Spleen (tissue), 11 donors: ENCODE measurements at regions not wholly inside any gene's neighbourhood (a gene's known extent, or its start where the extent isn't known, plus 50 kb on each side); places are given as distances from the start of the nearest gene placed in this dataset.
A peak's percentile ranks its signal among the peaks of the same experiment; 100 is the strongest.

ENCODE experiments used
- DNase-seq: peaks from one replicate; pipeline ENCODE4 v3.0.0-alpha.2; 2020
- H3K27ac ChIP-seq, 8 donors: fragments of 200-600 bp; sonication (generic) in 7 of 8; 1 replicate in 4 of 8; 2 replicates in 4 of 8; pipeline versions ENCODE4 v1.5.0 to v1.8.0; 2016 to 2021; ENCODE audit warnings: inconsistent platforms in 4 of 8, mild to moderate bottlenecking in 4 of 8, moderate library complexity in 1 of 8
- H3K27me3 ChIP-seq, 7 donors: fragments of 200-600 bp; sonication (generic) in 6 of 7; replicated peaks in 1 of 7; 1 replicate in 4 of 7; 2 replicates in 3 of 7; pipeline versions ENCODE4 v1.5.0 to v1.8.0; 2016 to 2021; ENCODE audit warnings: inconsistent platforms in 3 of 7, mild to moderate bottlenecking in 1 of 7
- H3K36me3 ChIP-seq, 6 donors: fragments of 200-600 bp; sonication (generic) in 5 of 6; 1 replicate in 4 of 6; 2 replicates in 2 of 6; pipeline versions ENCODE4 v1.5.0 to v1.8.0; 2016 to 2021; ENCODE audit warnings: inconsistent platforms in 2 of 6
- H3K4me1 ChIP-seq, 6 donors: fragments of 200-600 bp; sonication (generic) in 5 of 6; 1 replicate in 3 of 6; 2 replicates in 3 of 6; pipeline versions ENCODE4 v1.5.0 to v1.8.0; 2016 to 2021; ENCODE audit warnings: inconsistent platforms in 3 of 6
- H3K4me3 ChIP-seq, 8 donors: fragments of 200-600 bp; sonication (generic) in 7 of 8; 1 replicate in 4 of 8; 2 replicates in 4 of 8; pipeline versions ENCODE4 v1.5.0 to v1.8.0; 2016 to 2021; ENCODE audit warnings: inconsistent platforms in 4 of 8, mild to moderate bottlenecking in 4 of 8, moderate library complexity in 2 of 8
- H3K9me3 ChIP-seq, 8 donors: fragments of 200-600 bp; sonication (generic) in 7 of 8; 1 replicate in 4 of 8; 2 replicates in 4 of 8; pipeline versions ENCODE4 v1.5.0 to v1.8.0; 2016 to 2021; ENCODE audit warnings: inconsistent platforms in 4 of 8
- POLR2A ChIP-seq, 3 donors: fragments of 450-650 bp; IDR thresholded peaks; one replicate each; pipeline ENCODE4 v1.5.1; 2017; ENCODE audit warnings: antibody characterized with exemption in 3 of 3, mild to moderate bottlenecking in 1 of 3
- POLR2AphosphoS5 ChIP-seq, 3 donors: sonication (generic); formaldehyde crosslinking; IDR thresholded peaks; one replicate each; pipeline ENCODE4 v1.5.1; 2017; ENCODE audit warnings: antibody characterized with exemption in 3 of 3
- WGBS, 5 donors: extraction: QIAGEN DNeasy Blood & Tissue Kit in 3 of 5; methylation state at CpG; one replicate each; pipeline versions ENCODE4 v1.1.5 to v1.1.7; 2013 to 2018; 5-methylcytosine and 5-hydroxymethylcytosine counted together
- intact Hi-C: fragments of 100-400 bp; cut with DNase I; formaldehyde crosslinking; loops from one replicate; pipeline ENCODE4 v1.15.0; 2023; ENCODE audit warnings: low total_unique reads
- TF ChIP-seq, protein P1 (sequence below), 11 experiments: fragments of 200-600 bp in 7 of 11; fragments of 450-650 bp in 4 of 11; sonication (generic) in 4 of 11; IDR thresholded peaks in 8 of 11; conservative IDR thresholded peaks in 3 of 11; 1 replicate in 7 of 11; 2 replicates in 4 of 11; pipeline versions ENCODE4 v1.4.0 to v1.8.0; 2016 to 2021; ENCODE audit warnings: antibody characterized with exemption in 11 of 11, inconsistent platforms in 4 of 11, mild to moderate bottlenecking in 1 of 11
- donor health status: healthy with polysubstance abuse.
- donor health status: DM: no; HTN: no; CAD: no; lungs with moderate emphysema.
- donor health status: DM: no; HTN: no; CAD: no.
- donor health status: Bipolar disorder and iron deficiency.
- donor health status: healthy.
- donor health status: DM: no; HTN: no; CAD: no.
- donor health status: DM: yes; HTN: yes; CAD: no.

DNA sequence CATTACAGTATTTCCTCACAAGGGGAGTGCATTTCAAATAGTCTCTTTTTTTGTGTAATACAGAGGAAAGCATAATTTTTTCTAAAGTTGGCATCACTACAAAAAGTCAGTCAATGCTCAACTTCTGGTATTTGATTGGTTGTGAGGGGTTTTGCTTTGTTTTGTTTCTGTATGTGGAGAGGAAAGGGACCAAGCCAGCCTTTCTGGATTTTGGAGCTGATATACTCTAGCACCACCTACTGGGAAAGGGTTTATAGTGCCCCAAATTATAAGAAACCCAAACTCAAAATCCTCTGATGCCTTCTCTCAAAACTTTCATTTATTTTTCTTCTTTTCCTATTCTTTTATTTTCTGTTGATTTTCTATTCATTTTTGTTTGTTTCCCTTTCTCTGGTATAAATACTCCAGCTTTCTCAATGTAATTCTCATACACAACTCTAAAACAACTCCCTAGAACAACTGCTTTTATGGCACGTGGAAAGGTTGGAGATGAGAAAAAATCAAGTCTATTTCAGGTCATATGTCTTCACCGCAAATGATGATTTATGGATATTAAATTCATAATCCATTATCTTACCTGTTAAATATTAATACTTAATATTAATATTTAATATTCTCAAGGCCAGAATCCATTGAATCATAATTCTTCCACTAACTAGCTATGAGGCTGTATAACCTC lies 69.5 kb upstream of the ANXA1 start:
- H3K27ac ChIP-seq = no peak overlapping the region
- intact Hi-C loops = loop anchor here (10.0 kb wide), 1 partner anchor 207 kb away; no protein-coding TSS in a partner anchor
- no peak for TF ChIP-seq POLR2A (IDR thresholded peaks at IDR 0.05)
- no peak for TF ChIP-seq POLR2AphosphoS5 (IDR thresholded peaks at IDR 0.05)
- TF ChIP-seq, protein P1, sequence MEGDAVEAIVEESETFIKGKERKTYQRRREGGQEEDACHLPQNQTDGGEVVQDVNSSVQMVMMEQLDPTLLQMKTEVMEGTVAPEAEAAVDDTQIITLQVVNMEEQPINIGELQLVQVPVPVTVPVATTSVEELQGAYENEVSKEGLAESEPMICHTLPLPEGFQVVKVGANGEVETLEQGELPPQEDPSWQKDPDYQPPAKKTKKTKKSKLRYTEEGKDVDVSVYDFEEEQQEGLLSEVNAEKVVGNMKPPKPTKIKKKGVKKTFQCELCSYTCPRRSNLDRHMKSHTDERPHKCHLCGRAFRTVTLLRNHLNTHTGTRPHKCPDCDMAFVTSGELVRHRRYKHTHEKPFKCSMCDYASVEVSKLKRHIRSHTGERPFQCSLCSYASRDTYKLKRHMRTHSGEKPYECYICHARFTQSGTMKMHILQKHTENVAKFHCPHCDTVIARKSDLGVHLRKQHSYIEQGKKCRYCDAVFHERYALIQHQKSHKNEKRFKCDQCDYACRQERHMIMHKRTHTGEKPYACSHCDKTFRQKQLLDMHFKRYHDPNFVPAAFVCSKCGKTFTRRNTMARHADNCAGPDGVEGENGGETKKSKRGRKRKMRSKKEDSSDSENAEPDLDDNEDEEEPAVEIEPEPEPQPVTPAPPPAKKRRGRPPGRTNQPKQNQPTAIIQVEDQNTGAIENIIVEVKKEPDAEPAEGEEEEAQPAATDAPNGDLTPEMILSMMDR (IDR thresholded peaks at IDR 0.05 in 8 of 11, conservative IDR thresholded peaks at IDR 0.05 in 3 of 11) = peak in 9 of 11 experiments; percentile 11 to 69 (median 57)
- 88 to 95% (median 90%) methylated on average over 2 of the region's 2 CpGs for WGBS, 5 donors
- H3K4me3 ChIP-seq = no peak overlapping the region
- H3K9me3 ChIP-seq = no peaks in the 10 kb centered on the region
- no peak for DNase-seq
- no peaks in the 10 kb centered on the region for H3K36me3 ChIP-seq
- no peaks in the 10 kb centered on the region for H3K4me1 ChIP-seq
- no peaks in the 10 kb centered on the region for H3K27me3 ChIP-seq

DNA sequence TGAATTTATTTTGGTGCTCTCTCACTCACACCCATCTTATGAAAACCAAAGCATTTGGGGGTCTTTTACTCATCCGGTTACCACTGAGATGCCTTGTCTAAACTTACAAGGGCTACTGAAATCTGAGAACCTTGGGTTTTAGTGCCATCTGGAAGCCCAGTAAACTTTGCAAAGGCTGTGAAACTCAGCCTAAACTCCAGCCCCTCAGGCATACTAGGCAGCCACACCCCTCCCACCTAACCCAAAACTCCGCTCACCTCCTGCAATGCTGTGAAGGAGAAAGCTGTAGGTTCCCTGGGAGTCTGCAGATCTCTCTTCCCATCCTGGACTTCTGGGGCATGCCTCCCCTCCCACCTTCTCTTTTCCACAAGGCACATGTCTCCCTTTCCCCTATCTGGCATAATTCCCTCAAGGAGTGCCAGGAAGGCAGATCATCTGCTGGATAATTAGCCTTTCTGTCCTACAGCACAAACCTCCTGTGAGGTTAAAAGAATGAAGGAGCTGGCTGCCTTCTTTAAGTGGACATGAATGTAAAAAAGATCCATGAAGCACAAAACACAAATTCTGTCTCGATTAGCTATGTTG lies 71.5 kb upstream of the ANXA1 start:
- WGBS, 5 donors = 85 to 90% (median 89%) methylated on average over 3 of the region's 3 CpGs
- TF ChIP-seq POLR2A (IDR thresholded peaks at IDR 0.05) (no peak), POLR2AphosphoS5 (IDR thresholded peaks at IDR 0.05) (no peak)
- TF ChIP-seq, protein P1 (IDR thresholded peaks at IDR 0.05 in 8 of 11, conservative IDR thresholded peaks at IDR 0.05 in 3 of 11) = no peak
- no peaks in the 10 kb centered on the region for H3K4me1 ChIP-seq
- intact Hi-C loops = loop anchor here (10.0 kb wide), 1 partner anchor 205 kb away; no protein-coding TSS in a partner anchor
- no peaks in the 10 kb centered on the region for H3K27me3 ChIP-seq
- H3K27ac ChIP-seq = no peak overlapping the region
- H3K36me3 ChIP-seq = no peaks in the 10 kb centered on the region
- H3K9me3 ChIP-seq = no peaks in the 10 kb centered on the region
- no peak overlapping the region for H3K4me3 ChIP-seq
- DNase-seq = no peak

DNA sequence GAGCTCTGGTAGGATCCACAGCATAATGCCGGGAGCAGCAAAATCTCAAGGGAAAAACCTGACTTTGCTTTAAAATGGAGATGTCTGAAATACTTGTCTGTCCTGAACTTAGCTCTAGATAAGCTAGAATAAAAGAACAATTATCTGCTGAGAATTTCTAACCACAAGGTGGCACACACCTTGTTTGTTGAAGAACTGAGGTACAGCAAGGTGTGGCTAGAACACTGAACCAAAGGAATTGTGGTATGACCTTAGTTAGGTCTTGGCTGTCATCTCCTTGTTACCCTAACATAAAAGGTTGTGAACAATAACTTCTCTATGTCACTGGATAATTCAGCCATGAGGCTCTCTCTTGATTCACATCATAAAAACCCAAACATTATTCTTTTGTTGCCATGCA lies 72.3 kb upstream of the ANXA1 start:
- Histone ChIP-seq H3K4me1 (no peaks in the 10 kb centered on the region), H3K27ac (no peak overlapping the region), H3K9me3 (no peaks in the 10 kb centered on the region), H3K36me3 (no peaks in the 10 kb centered on the region), H3K4me3 (no peak overlapping the region), H3K27me3 (no peaks in the 10 kb centered on the region)
- 84 to 96% (median 90%) methylated on average over 1 of the region's 1 CpG for WGBS, 5 donors
- DNase-seq = no peak
- intact Hi-C loops = no loop called here
- TF ChIP-seq POLR2AphosphoS5 (IDR thresholded peaks at IDR 0.05) = no peak
- TF ChIP-seq, protein P1 (IDR thresholded peaks at IDR 0.05 in 8 of 11, conservative IDR thresholded peaks at IDR 0.05 in 3 of 11) = no peak
- no peak for TF ChIP-seq POLR2A (IDR thresholded peaks at IDR 0.05)

DNA sequence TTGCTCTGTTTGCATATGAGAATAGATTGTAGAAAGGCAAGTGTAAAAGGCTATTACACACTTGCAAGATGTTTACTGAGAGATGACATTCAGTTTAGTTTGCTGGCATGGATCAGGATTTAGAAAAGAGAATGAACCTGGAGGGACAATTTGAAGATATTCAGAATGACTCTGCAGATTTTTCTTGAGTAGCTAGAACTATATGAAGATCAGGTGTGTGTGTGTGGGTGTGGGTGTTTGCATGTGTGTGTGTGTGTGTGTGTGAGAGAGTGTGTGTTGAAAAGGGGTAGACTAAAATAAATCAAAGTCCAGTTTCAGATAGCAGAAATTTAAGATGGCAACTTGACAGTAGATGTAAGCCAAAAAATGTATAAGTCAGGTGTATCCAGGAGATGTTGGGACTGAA lies 74.0 kb upstream of the ANXA1 start:
- Histone ChIP-seq H3K36me3 (no peaks in the 10 kb centered on the region), H3K4me1 (no peaks in the 10 kb centered on the region), H3K9me3 (no peaks in the 10 kb centered on the region), H3K27me3 (no peaks in the 10 kb centered on the region), H3K27ac (no peak overlapping the region), H3K4me3 (no peak overlapping the region)
- TF ChIP-seq POLR2AphosphoS5 (IDR thresholded peaks at IDR 0.05) = no peak
- TF ChIP-seq, protein P1 (IDR thresholded peaks at IDR 0.05 in 8 of 11, conservative IDR thresholded peaks at IDR 0.05 in 3 of 11) = no peak
- TF ChIP-seq POLR2A (IDR thresholded peaks at IDR 0.05) = no peak
- DNase-seq = no peak
- intact Hi-C loops = no loop called here
